H9 (cell line): ENCODE measurements at regions not wholly inside any gene's neighbourhood (a gene's known extent, or its start where the extent isn't known, plus 50 kb on each side); places are given as distances from the start of the nearest gene placed in this dataset.

Source experiments
- DNase-seq: peaks from one replicate; pipeline ENCODE4 v3.0.0-alpha.2; 2017
- H2AFZ ChIP-seq: one replicate; pipeline ENCODE4 v1.6.1; 2013; ENCODE audit warnings: mild to moderate bottlenecking, low read length, control low read depth, moderate library complexity
- H2AK5ac ChIP-seq: 2 replicates; pipeline ENCODE4 v1.6.1; 2013; ENCODE audit warnings: low read length, control low read depth, mixed read lengths; ENCODE audit not compliant: insufficient read length
- H2BK120ac ChIP-seq: one replicate; pipeline ENCODE4 v1.6.1; 2013; ENCODE audit warnings: low read depth, mild to moderate bottlenecking, low read length, control low read depth, inconsistent platforms; ENCODE audit not compliant: poor library complexity, severe bottlenecking
- H2BK12ac ChIP-seq: 2 replicates; pipeline ENCODE4 v1.6.1; 2013; ENCODE audit warnings: low read length, control low read depth, mixed read lengths, low read depth; ENCODE audit not compliant: insufficient read length
- H2BK15ac ChIP-seq: 2 replicates; pipeline ENCODE4 v1.6.1; 2013; ENCODE audit warnings: low read depth, low read length, control low read depth
- H2BK20ac ChIP-seq: one replicate; pipeline ENCODE4 v1.6.1; 2013; ENCODE audit warnings: low read depth, mild to moderate bottlenecking, low read length, control low read depth, inconsistent platforms; ENCODE audit not compliant: poor library complexity, severe bottlenecking
- H2BK5ac ChIP-seq: 2 replicates; pipeline ENCODE4 v1.6.1; 2013; ENCODE audit warnings: low read length, control low read depth, mixed read lengths; ENCODE audit not compliant: insufficient read length
- H3K14ac ChIP-seq: 2 replicates; pipeline ENCODE4 v1.6.1; 2013; ENCODE audit warnings: low read length, control low read depth; ENCODE audit not compliant: insufficient read depth
- H3K18ac ChIP-seq: 2 replicates; pipeline ENCODE4 v1.6.1; 2013; ENCODE audit warnings: low read depth, mild to moderate bottlenecking, mixed read lengths, low read length, control low read depth; ENCODE audit not compliant: insufficient read length
- H3K23ac ChIP-seq: 2 replicates; pipeline ENCODE4 v1.6.1; 2013; ENCODE audit warnings: low read length, control low read depth, mixed read lengths, low read depth; ENCODE audit not compliant: insufficient read length
- H3K23me2 ChIP-seq: 2 replicates; pipeline ENCODE4 v1.6.1; 2013; ENCODE audit warnings: low read depth, mild to moderate bottlenecking, mixed read lengths, low read length, control low read depth; ENCODE audit not compliant: insufficient read length, poor library complexity, severe bottlenecking
- H3K27ac ChIP-seq: 2 replicates; pipeline ENCODE4 v1.5.1; 2013; ENCODE audit warnings: low read length, control low read depth, mixed read lengths, low read depth; ENCODE audit not compliant: insufficient read length
- H3K27me3 ChIP-seq: 2 replicates; pipeline ENCODE4 v1.6.1; 2013; ENCODE audit warnings: low read length, control low read depth, inconsistent platforms; ENCODE audit not compliant: insufficient read depth
- H3K4ac ChIP-seq: 2 replicates; pipeline ENCODE4 v1.6.1; 2013; ENCODE audit warnings: low read depth, mild to moderate bottlenecking, control low read depth, inconsistent platforms, low read length, moderate library complexity
- H3K4me1 ChIP-seq: 2 replicates; pipeline ENCODE4 v1.6.1; 2013; ENCODE audit warnings: low read length, control low read depth, inconsistent platforms; ENCODE audit not compliant: insufficient read depth
- H3K4me2 ChIP-seq: 2 replicates; pipeline ENCODE4 v1.6.1; 2013; ENCODE audit warnings: low read length, control low read depth, mixed read lengths; ENCODE audit not compliant: insufficient read length, insufficient read depth
- H3K56ac ChIP-seq: 2 replicates; pipeline ENCODE4 v1.6.1; 2013; ENCODE audit warnings: low read depth, mild to moderate bottlenecking, mixed read lengths, low read length, control low read depth; ENCODE audit not compliant: insufficient read length
- H3K79me1 ChIP-seq: 2 replicates; pipeline ENCODE4 v1.6.1; 2013; ENCODE audit warnings: low read depth, mild to moderate bottlenecking, moderate library complexity, low read length, control low read depth, inconsistent platforms; ENCODE audit not compliant: insufficient read depth, poor library complexity, severe bottlenecking
- H3K79me2 ChIP-seq: 2 replicates; pipeline ENCODE4 v1.6.1; 2013; ENCODE audit warnings: low read length, control low read depth, inconsistent platforms; ENCODE audit not compliant: insufficient read depth
- H3K9ac ChIP-seq: 2 replicates; pipeline ENCODE4 v1.6.1; 2013; ENCODE audit warnings: low read length, control low read depth, mixed read lengths; ENCODE audit not compliant: insufficient read length; ENCODE audit errors: extremely low read depth
- H3K9me3 ChIP-seq: one replicate; pipeline ENCODE4 v1.6.1; 2013; ENCODE audit warnings: low read depth, low read length, inconsistent platforms; ENCODE audit not compliant: control insufficient read depth
- H3T11ph ChIP-seq: one replicate; pipeline ENCODE4 v1.6.1; 2013; ENCODE audit warnings: mild to moderate bottlenecking, low read length, control low read depth, inconsistent platforms
- H4K20me1 ChIP-seq: one replicate; pipeline ENCODE4 v1.6.1; 2013; ENCODE audit not compliant: control insufficient read depth, insufficient read length, insufficient read depth
- H4K5ac ChIP-seq: 2 replicates; pipeline ENCODE4 v1.6.1; 2013; ENCODE audit warnings: low read depth, mild to moderate bottlenecking, mixed read lengths, low read length, control low read depth; ENCODE audit not compliant: insufficient read length
- H4K8ac ChIP-seq: replicated peaks from 2 replicates; pipeline ENCODE4 v1.6.1; 2013; ENCODE audit warnings: low read length, control low read depth, mixed read lengths, low read depth; ENCODE audit not compliant: insufficient read length
- H4K91ac ChIP-seq: 2 replicates; pipeline ENCODE4 v1.6.1; 2013; ENCODE audit warnings: low read depth, mild to moderate bottlenecking, moderate library complexity, mixed read lengths, low read length, control low read depth; ENCODE audit not compliant: insufficient read length
- H3K27ac Mint-ChIP-seq, 3 experiments: 2 replicates in 2 of 3; 3 replicates in 1 of 3; pipeline ENCODE4 v1.8.0; 2020 to 2021; ENCODE audit warnings: mixed read lengths in 3 of 3, mild to moderate bottlenecking in 1 of 3, moderate library complexity in 1 of 3
- H3K27me3 Mint-ChIP-seq: 2 replicates; pipeline ENCODE4 v1.8.0; 2021; ENCODE audit warnings: low read depth, mild to moderate bottlenecking, moderate library complexity, mixed read lengths
- H3K36me3 Mint-ChIP-seq, 3 experiments: 2 replicates in 2 of 3; 3 replicates in 1 of 3; pipeline ENCODE4 v1.8.0; 2020 to 2021; ENCODE audit warnings: low read depth in 3 of 3, mixed read lengths in 3 of 3; ENCODE audit not compliant: insufficient read depth in 1 of 3
- H3K4me1 Mint-ChIP-seq, 2 experiments: 2 replicates each; pipeline ENCODE4 v1.8.0; 2020; ENCODE audit warnings: mixed read lengths in 2 of 2
- H3K4me3 Mint-ChIP-seq, 2 experiments: 2 replicates in 1 of 2; 3 replicates in 1 of 2; pipeline ENCODE4 v1.8.0; 2020 to 2021; ENCODE audit warnings: mild to moderate bottlenecking in 2 of 2, mixed read lengths in 2 of 2, moderate library complexity in 1 of 2
- H3K9me3 Mint-ChIP-seq, 2 experiments: 2 replicates in 1 of 2; 3 replicates in 1 of 2; pipeline ENCODE4 v1.8.0; 2020; ENCODE audit warnings: mild to moderate bottlenecking in 2 of 2, mixed read lengths in 2 of 2, moderate library complexity in 1 of 2
- WGBS: extraction: QIAGEN DNeasy Blood & Tissue Kit; methylation state at CpG from one replicate; pipeline ENCODE4 v1.1.7; 2013; ENCODE audit warnings: missing lambda C conversion rate, low lambda C conversion rate, mixed read lengths; ENCODE audit not compliant: insufficient read length; ENCODE audit errors: extremely low coverage; 5-methylcytosine and 5-hydroxymethylcytosine counted together
- TF ChIP-seq, protein P1 (sequence below): fragments of 200-600 bp; sonication (generic); conservative IDR thresholded peaks from 3 replicates; pipeline ENCODE4 v1.8.0; 2021; ENCODE audit warnings: antibody characterized with exemption, mild to moderate bottlenecking

- no peaks in the 10 kb centered on the region for H3K9me3 Mint-ChIP-seq
- Histone ChIP-seq H3K9me3 (no peaks in the 10 kb centered on the region), H3K4me2 (no peak overlapping the region), H2AFZ (no peak overlapping the region), H3K4ac (no peak overlapping the region), H3K14ac (no peak overlapping the region), H2BK5ac (no peak overlapping the region), H3K23ac (no peak overlapping the region), H2AK5ac (no peak overlapping the region), H2BK12ac (no peak overlapping the region), H2BK20ac (no peak overlapping the region), H4K91ac (no peak overlapping the region), H2BK15ac (no peak overlapping the region), H3K79me1 (no peaks in the 10 kb centered on the region), H3K27ac (no peak overlapping the region), H3K27me3 (no peaks in the 10 kb centered on the region), H3K18ac (no peak overlapping the region), H3K56ac (no peak overlapping the region), H3K4me1 (no peaks in the 10 kb centered on the region), H4K8ac (no peak overlapping the region), H3T11ph (no peak overlapping the region), H3K79me2 (no peaks in the 10 kb centered on the region), H4K5ac (no peak overlapping the region), H3K23me2 (no peaks in the 10 kb centered on the region), H3K9ac (no peak overlapping the region), H2BK120ac (no peak overlapping the region), H4K20me1 (no peaks in the 10 kb centered on the region)
- no peak for DNase-seq
- H3K27ac Mint-ChIP-seq = no peak overlapping the region
- H3K4me3 Mint-ChIP-seq = no peak overlapping the region
- TF ChIP-seq, protein P1, sequence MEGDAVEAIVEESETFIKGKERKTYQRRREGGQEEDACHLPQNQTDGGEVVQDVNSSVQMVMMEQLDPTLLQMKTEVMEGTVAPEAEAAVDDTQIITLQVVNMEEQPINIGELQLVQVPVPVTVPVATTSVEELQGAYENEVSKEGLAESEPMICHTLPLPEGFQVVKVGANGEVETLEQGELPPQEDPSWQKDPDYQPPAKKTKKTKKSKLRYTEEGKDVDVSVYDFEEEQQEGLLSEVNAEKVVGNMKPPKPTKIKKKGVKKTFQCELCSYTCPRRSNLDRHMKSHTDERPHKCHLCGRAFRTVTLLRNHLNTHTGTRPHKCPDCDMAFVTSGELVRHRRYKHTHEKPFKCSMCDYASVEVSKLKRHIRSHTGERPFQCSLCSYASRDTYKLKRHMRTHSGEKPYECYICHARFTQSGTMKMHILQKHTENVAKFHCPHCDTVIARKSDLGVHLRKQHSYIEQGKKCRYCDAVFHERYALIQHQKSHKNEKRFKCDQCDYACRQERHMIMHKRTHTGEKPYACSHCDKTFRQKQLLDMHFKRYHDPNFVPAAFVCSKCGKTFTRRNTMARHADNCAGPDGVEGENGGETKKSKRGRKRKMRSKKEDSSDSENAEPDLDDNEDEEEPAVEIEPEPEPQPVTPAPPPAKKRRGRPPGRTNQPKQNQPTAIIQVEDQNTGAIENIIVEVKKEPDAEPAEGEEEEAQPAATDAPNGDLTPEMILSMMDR = no peak
- no peaks in the 10 kb centered on the region for H3K4me1 Mint-ChIP-seq
- no CpG with 5 or more reads among the region's 4 CpGs for WGBS
- H3K36me3 Mint-ChIP-seq = no peaks in the 10 kb centered on the region
- H3K27me3 Mint-ChIP-seq = no peaks in the 10 kb centered on the region
Observed at GRCh38 chr3:174620855-174621472, 238.2 kb upstream of the NAALADL2 start.
